RWPE2 (cell line): ENCODE measurements at regions not wholly inside any gene's neighbourhood (a gene's known extent, or its start where the extent isn't known, plus 50 kb on each side); places are given as distances from the start of the nearest gene placed in this dataset.

ENCODE experiments used
- ATAC-seq: fragments of 200-7000 bp; cut with Tn5 transposase; 3 replicates; pipeline ENCODE4 v1.9.1; 2021; ENCODE audit warnings: low read depth
- DNase-seq: peaks from one replicate; pipeline ENCODE4 v3.0.0-alpha.2; 2020; ENCODE audit warnings: low spot score
- H3K27ac ChIP-seq: fragments of 450-650 bp; 2 replicates; pipeline ENCODE4 v1.5.1; 2017; ENCODE audit warnings: mild to moderate bottlenecking; ENCODE audit not compliant: poor library complexity, severe bottlenecking
- H3K27me3 ChIP-seq: fragments of 250-450 bp; sonication (Bioruptor Pico); 2 replicates; pipeline ENCODE4 v1.5.1; 2021; ENCODE audit warnings: mild to moderate bottlenecking, moderate library complexity; ENCODE audit not compliant: insufficient read depth, poor library complexity, severe bottlenecking
- H3K36me3 ChIP-seq: fragments of 250-450 bp; sonication (Bioruptor Pico); 2 replicates; pipeline ENCODE4 v1.5.1; 2020; ENCODE audit warnings: low read depth, mild to moderate bottlenecking, moderate library complexity
- H3K4me1 ChIP-seq: fragments of 250-450 bp; sonication (Bioruptor Pico); 2 replicates; pipeline ENCODE4 v1.5.1; 2021; ENCODE audit warnings: mild to moderate bottlenecking, moderate library complexity; ENCODE audit not compliant: insufficient read depth, poor library complexity, severe bottlenecking
- H3K4me3 ChIP-seq: fragments of 250-450 bp; sonication (Bioruptor Pico); 2 replicates; pipeline ENCODE4 v1.5.1; 2021; ENCODE audit warnings: mild to moderate bottlenecking, moderate library complexity; ENCODE audit not compliant: severe bottlenecking
- H3K9me3 ChIP-seq: fragments of 250-450 bp; sonication (Bioruptor Pico); 2 replicates; pipeline ENCODE4 v1.5.1; 2021; ENCODE audit warnings: mild to moderate bottlenecking, moderate library complexity; ENCODE audit not compliant: severe bottlenecking
- CTCF ChIP-seq: fragments of 450-650 bp; IDR thresholded peaks from one replicate; pipeline ENCODE4 v1.5.1; 2017; ENCODE audit warnings: mild to moderate bottlenecking, moderate library complexity; ENCODE audit not compliant: poor library complexity, severe bottlenecking

- Histone ChIP-seq H3K4me3 (no peak overlapping the region), H3K27ac (no peak overlapping the region), H3K27me3 (no peaks in the 10 kb centered on the region), H3K9me3 (no peaks in the 10 kb centered on the region), H3K4me1 (no peaks in the 10 kb centered on the region), H3K36me3 (no peaks in the 10 kb centered on the region)
- ATAC-seq (no peak), DNase-seq (no peak)
- TF ChIP-seq CTCF, result no peak
Measured at GRCh38 chr2:52805901-52806410, 961.6 kb upstream of the CHAC2 start.

GRCh38 chr2:52794581-52794980, 973.0 kb upstream of the CHAC2 start:
- no peak for DNase-seq

GRCh38 chr2:52779446-52779845, 988.2 kb upstream of the CHAC2 start:
- ATAC-seq (no peak), DNase-seq (no peak)
- Histone ChIP-seq H3K27me3 (no peaks in the 10 kb centered on the region), H3K4me3 (no peak overlapping the region), H3K9me3 (no peaks in the 10 kb centered on the region), H3K36me3 (no peaks in the 10 kb centered on the region), H3K4me1 (no peaks in the 10 kb centered on the region), H3K27ac (no peak overlapping the region)
- no peak for TF ChIP-seq CTCF

More at GRCh38 chr2:52794581-52794980, 973.0 kb upstream of the CHAC2 start:
- no peaks in the 10 kb centered on the region for H3K9me3 ChIP-seq
- no peaks in the 10 kb centered on the region for H3K4me1 ChIP-seq
- ATAC-seq, result no peak
- H3K4me3 ChIP-seq, result no peak overlapping the region
- H3K36me3 ChIP-seq, result no peaks in the 10 kb centered on the region
- no peaks in the 10 kb centered on the region for H3K27me3 ChIP-seq
- no peak for TF ChIP-seq CTCF
- no peak overlapping the region for H3K27ac ChIP-seq

GRCh38 chr2:52776571-52776970, 991.0 kb upstream of the CHAC2 start:
- no peak for DNase-seq

More at GRCh38 chr2:52776571-52776970, 991.0 kb upstream of the CHAC2 start:
- no peak for ATAC-seq
- no peaks in the 10 kb centered on the region for H3K27me3 ChIP-seq
- H3K27ac ChIP-seq, result no peak overlapping the region
- TF ChIP-seq CTCF, result no peak
- no peak overlapping the region for H3K4me3 ChIP-seq
- H3K36me3 ChIP-seq, result no peaks in the 10 kb centered on the region
- H3K9me3 ChIP-seq, result no peaks in the 10 kb centered on the region
- H3K4me1 ChIP-seq, result no peaks in the 10 kb centered on the region
